HG03175 (cell line): ENCODE measurements at regions not wholly inside any gene's neighbourhood (a gene's known extent, or its start where the extent isn't known, plus 50 kb on each side); places are given as distances from the start of the nearest gene placed in this dataset.
"Not testable (repeated sequence)": the region's sequence is repeated elsewhere in the genome, so short reads cannot be mapped to it uniquely, and the experiment has no call there.

Experiments
- ATAC-seq: cut with Tn5 transposase; IDR thresholded peaks from one replicate; pipeline ENCODE4 v1.9.1; 2021; ENCODE audit warnings: mild to moderate bottlenecking, moderate library complexity; ENCODE audit not compliant: unreplicated experiment

- ATAC-seq: no peak
Observed at GRCh38 chr2:176885661-176886060, 326.9 kb upstream of the HNRNPA3 start.

DNA sequence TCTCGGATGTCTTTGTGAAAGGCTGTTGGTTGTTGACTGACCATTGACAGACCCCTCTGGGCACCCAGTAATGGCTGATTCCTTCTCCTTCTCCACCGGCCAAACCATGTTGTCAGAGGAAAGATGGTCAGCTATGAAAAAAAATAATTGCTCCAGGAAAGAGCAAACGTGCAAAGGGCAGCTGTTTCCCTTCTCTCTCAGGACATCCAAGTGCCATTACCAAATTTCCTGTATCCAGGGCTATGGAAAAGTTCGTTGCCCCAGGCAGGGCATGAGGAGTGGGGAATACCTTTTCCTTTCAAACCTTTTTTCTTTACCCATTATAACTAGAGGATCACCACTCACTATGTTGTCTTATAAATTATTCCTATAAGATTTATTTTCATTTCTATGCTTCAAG is 321.5 kb upstream of the HNRNPA3 start:
- no peak for ATAC-seq

DNA sequence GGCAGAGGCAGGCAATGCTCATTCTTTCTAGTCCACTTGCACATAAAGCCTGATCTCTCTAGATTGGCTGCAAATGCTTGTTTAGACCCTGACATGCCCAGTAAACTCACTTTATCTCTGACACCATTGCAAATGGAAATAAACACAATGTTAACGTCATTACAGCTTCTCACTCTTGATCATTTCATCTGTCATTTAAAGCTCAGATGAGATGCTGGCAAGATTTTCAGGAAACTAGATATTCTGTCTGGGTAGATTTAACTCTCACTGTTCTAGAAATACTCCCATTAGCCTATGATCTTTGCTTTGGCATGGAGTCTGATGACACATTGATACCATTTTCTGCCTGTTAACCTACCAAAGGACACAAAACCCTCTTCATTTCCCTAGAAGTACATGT is 320.7 kb upstream of the HNRNPA3 start:
- no peak for ATAC-seq

- ATAC-seq: no peak
Observed at GRCh38 chr2:176892676-176893226, 319.8 kb upstream of the HNRNPA3 start.

GRCh38 chr2:176895158-176895557 is 317.4 kb upstream of the HNRNPA3 start:
- ATAC-seq: no peak

DNA sequence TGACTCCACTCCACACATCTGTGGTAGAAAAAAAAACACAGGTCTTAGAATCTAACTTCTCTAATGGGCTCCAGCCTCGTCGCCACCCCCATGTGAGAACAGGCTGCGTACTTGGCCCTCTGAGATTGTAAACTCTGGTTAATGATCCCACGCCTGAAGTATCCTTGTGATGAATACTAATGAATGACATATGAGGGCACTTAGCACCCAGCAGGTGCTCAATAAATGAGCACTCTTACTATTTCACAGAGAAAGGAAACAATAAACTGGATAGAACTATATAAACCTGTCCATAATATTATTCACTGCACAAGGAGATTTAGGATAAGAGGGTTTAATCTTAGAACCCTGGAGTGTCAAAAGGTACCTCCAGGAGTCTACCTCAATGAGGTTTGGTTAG is 310.1 kb upstream of the HNRNPA3 start:
- ATAC-seq: no peak

- not testable (repeated sequence) for ATAC-seq
Observed at GRCh38 chr2:176904053-176904452, 308.5 kb upstream of the HNRNPA3 start.

DNA sequence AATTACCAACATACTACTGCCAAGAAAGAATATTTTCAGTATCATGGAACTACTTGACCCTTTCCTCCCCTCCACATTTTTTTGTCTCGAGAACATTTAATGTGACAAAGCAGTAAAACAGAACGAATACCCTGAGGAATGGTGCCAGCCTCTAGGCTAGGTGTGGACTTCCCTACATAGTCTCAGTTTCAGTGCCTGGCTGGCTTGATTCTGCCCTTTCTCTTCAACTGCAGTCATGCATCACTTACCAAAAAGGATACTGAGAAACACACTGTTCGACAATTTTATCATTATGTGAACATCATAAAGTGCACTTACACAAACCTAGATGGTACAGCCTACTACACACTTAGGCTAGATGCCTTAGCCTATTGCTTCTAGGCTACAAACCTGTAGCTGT is 305.3 kb upstream of the HNRNPA3 start:
- no peak for ATAC-seq

- no peak for ATAC-seq
Observed at GRCh38 chr2:176910828-176911227, 301.8 kb upstream of the HNRNPA3 start.

GRCh38 chr2:176913955-176914354 is 298.6 kb upstream of the HNRNPA3 start:
- no peak for ATAC-seq

GRCh38 chr2:176914371-176914770 is 298.2 kb upstream of the HNRNPA3 start:
- no peak for ATAC-seq

GRCh38 chr2:176922545-176922944 is 290.0 kb upstream of the HNRNPA3 start:
- not testable (repeated sequence) for ATAC-seq

GRCh38 chr2:176923205-176923604 is 289.4 kb upstream of the HNRNPA3 start:
- ATAC-seq: no peak

GRCh38 chr2:176924909-176925534 is 287.6 kb upstream of the HNRNPA3 start:
- ATAC-seq: no peak

- ATAC-seq: no peak
Observed at GRCh38 chr2:176926453-176926852, 286.1 kb upstream of the HNRNPA3 start.

DNA sequence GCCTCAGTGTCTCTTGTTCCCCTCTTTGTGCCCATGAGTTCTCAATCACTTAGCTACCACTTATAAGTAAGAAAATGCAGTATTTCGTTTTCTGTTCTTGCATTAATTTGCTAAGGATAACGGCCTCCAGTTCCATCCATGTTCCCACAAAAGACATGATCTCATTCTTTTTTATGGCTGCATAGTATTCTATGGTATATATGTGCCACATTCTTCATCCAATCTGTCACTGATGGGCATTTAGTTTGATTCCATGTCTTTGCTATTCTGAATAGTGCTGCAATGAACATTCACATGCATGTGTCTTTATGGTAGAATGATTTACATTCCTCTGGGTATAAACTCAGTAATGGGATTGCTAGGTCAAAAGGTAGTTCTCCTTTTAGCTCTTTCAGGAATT is 283.2 kb upstream of the HNRNPA3 start:
- ATAC-seq: not testable (repeated sequence)

DNA sequence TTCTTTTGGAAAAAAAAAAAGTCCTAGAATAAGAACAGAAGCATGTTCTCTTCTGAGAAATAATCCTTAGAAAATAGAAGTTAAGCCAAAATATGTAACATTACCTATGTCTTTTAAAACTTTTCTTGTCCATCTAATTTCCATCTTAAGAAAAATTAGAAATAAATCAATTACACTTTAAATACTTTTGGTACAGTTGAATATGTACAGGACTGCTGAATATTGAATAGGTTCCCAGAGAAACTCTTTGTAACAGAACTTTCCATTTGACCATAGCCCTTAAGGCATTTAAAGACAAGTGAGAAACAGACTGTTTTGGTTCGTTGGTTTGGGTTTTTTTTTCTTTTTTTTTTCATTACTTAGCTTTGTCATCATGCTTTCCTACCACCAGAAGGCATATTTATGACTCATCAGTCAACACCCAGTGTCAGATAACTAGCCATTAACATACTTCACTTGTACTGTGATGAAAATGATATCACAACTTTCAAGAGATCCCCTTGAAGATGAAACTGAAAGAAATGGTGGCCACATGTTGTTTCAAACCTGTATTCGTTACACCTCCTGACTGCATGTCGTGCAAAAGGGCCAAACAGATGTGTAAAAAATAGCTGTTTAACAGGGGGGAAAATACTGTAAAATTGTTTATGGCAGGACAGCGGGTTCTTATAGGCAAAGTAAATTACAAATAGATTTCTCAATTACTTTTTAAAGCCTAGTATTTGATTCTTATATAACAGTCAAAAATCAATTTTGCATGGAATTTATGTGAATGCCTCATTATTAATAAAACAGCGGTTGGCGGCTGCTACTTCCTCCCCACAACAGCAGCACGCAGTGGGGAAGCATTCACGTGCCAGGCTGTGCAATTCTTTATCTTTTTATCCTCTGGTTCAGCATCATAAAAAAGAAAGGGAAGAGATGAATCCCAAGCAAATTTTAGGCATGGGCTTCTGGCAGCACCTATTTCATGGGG is 280.7 kb upstream of the HNRNPA3 start:
- peak; percentile 99 for ATAC-seq

DNA sequence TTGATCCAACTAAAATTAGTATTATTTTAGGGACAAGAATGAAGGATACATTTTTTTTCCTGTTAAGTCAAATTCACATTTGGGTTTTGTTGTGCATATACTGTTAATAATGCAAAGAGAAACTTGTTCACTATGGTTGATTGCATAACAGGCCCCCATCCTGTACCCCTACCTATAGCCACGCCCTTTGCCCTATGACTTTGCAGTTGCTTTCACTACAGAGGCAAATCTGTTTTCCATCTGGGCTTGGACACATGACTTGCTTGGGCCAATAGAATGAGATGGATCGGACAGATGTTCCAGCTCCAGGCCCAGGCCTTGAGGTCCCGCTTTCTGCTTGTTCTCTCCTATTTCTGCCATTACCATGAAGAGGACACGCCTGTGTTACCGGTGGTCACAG is 278.5 kb upstream of the HNRNPA3 start:
- no peak for ATAC-seq

- ATAC-seq: no peak
Observed at GRCh38 chr2:176934869-176935415, 277.7 kb upstream of the HNRNPA3 start.

DNA sequence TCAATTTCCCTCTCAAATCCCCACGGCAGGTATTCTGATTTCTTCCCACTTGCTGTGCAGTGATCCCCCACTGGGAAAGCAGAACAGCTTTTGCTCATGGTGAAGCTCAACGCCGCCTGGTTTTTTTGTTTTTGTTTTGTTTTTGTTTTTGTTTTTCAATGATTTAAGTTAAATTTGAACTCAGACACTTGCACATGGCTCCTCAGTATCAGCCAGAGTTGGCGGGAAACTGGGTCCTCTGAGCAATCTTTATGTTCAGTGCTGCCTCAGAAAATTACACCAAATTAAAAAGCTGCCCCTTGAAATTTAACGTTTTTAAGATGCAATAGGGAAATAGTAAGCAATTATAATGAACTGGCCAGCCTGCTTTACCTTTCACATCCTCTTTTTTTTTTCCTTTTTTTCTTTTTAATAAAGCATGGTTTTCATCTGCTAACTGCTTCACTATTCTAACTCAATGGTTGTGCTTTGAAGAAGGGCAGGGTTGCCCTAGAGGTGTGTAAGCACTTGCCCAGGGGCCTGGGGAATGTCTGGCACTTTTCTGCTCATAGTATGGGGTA is 277.0 kb upstream of the HNRNPA3 start:
- no peak for ATAC-seq

GRCh38 chr2:176936410-176936809 is 276.2 kb upstream of the HNRNPA3 start:
- no peak for ATAC-seq
